Left lung (tissue), 4 donors: ENCODE measurements at regions not wholly inside any gene's neighbourhood (a gene's known extent, or its start where the extent isn't known, plus 50 kb on each side); places are given as distances from the start of the nearest gene placed in this dataset.
"Not testable (repeated sequence)": the region's sequence is repeated elsewhere in the genome, so short reads cannot be mapped to it uniquely, and the experiment has no call there.

Experiments
- ATAC-seq: fragments of 200-7000 bp; cut with Tn5 transposase; one replicate; pipeline ENCODE4 v1.9.1; 2020; ENCODE audit warnings: moderate library complexity
- DNase-seq, 4 donors: peaks; one replicate each; pipeline ENCODE4 v3.0.0-alpha.2; 2013 to 2020
- H3K27ac ChIP-seq, 2 donors: fragments of 200-600 bp; sonication (generic) in 1 of 2; one replicate each; pipeline versions ENCODE4 v1.5.0 to v1.8.0; 2020 to 2021
- H3K27me3 ChIP-seq, 2 donors: fragments of 200-600 bp; sonication (generic) in 1 of 2; one replicate each; pipeline versions ENCODE4 v1.5.0 to v1.8.0; 2020 to 2021
- H3K36me3 ChIP-seq, 2 donors: fragments of 200-600 bp; sonication (generic) in 1 of 2; one replicate each; pipeline versions ENCODE4 v1.5.0 to v1.8.0; 2020 to 2021
- H3K4me1 ChIP-seq, 2 donors: fragments of 200-600 bp; one replicate each; pipeline ENCODE4 v1.8.0; 2021
- H3K4me3 ChIP-seq, 2 donors: fragments of 200-600 bp; sonication (generic) in 1 of 2; one replicate each; pipeline versions ENCODE4 v1.5.0 to v1.8.0; 2020 to 2021; ENCODE audit warnings: mild to moderate bottlenecking in 1 of 2
- H3K9me3 ChIP-seq, 2 donors: fragments of 200-600 bp; sonication (generic) in 1 of 2; one replicate each; pipeline versions ENCODE4 v1.5.0 to v1.8.0; 2020 to 2021
- CTCF ChIP-seq, 2 donors: fragments of 200-600 bp; sonication (generic) in 1 of 2; IDR thresholded peaks; one replicate each; pipeline versions ENCODE4 v1.5.0 to v1.8.0; 2021; ENCODE audit warnings: antibody characterized with exemption in 2 of 2
- intact Hi-C, 2 donors: fragments of 100-400 bp; cut with DNase I; formaldehyde crosslinking; loops; one replicate each; pipeline versions ENCODE4 v1.11.2 to v1.14.2; 2022
- donor health status: DM: no; HTN: yes; CAD: no.
- donor health status: DM: no; HTN: no; CAD: no.

GRCh38 chr11:14587258-14587657 lies 56.3 kb upstream of the PDE3B start:
- Histone ChIP-seq H3K4me1 (peaks cover 0 to 11% of the 10 kb centered on the region in 2 donors), H3K27ac (no peak overlapping the region), H3K27me3 (no peaks in the 10 kb centered on the region), H3K36me3 (no peaks in the 10 kb centered on the region), H3K4me3 (no peak overlapping the region), H3K9me3 (no peaks in the 10 kb centered on the region)
- DNase-seq, result no peak
- ATAC-seq, result no peak
- TF ChIP-seq CTCF (IDR thresholded peaks at IDR 0.05), result no peak
- intact Hi-C loops, result no loop called here

- H3K27ac ChIP-seq, result no peak overlapping the region
- peaks cover 0 to 11% of the 10 kb centered on the region in 2 donors for H3K4me1 ChIP-seq
- no peak for TF ChIP-seq CTCF (IDR thresholded peaks at IDR 0.05)
- no peaks in the 10 kb centered on the region for H3K9me3 ChIP-seq
- no peak overlapping the region for H3K4me3 ChIP-seq
- H3K27me3 ChIP-seq, result no peaks in the 10 kb centered on the region
- DNase-seq, result no peak
- no peak for ATAC-seq
- H3K36me3 ChIP-seq, result no peaks in the 10 kb centered on the region
- intact Hi-C loops, result no loop called here
These were observed 54.9 kb upstream of the PDE3B start for GRCh38 chr11:14588681-14589080.

GRCh38 chr11:14589421-14589820 lies 54.2 kb upstream of the PDE3B start:
- Histone ChIP-seq H3K4me3 (no peak overlapping the region), H3K9me3 (no peaks in the 10 kb centered on the region), H3K36me3 (no peaks in the 10 kb centered on the region), H3K27me3 (no peaks in the 10 kb centered on the region), H3K4me1 (peaks cover 0 to 11% of the 10 kb centered on the region in 2 donors), H3K27ac (no peak overlapping the region)
- intact Hi-C loops, result no loop called here
- ATAC-seq (no peak), DNase-seq (no peak)
- no peak for TF ChIP-seq CTCF (IDR thresholded peaks at IDR 0.05)

GRCh38 chr11:14591046-14591445 lies 52.6 kb upstream of the PDE3B start:
- peaks cover 0 to 11% of the 10 kb centered on the region in 2 donors for H3K4me1 ChIP-seq
- intact Hi-C loops, DNase-seq, H3K4me3 ChIP-seq, H3K27ac ChIP-seq, H3K9me3 ChIP-seq, H3K36me3 ChIP-seq, H3K27me3 ChIP-seq, ATAC-seq: not testable (repeated sequence)

- Histone ChIP-seq H3K27me3 (no peaks in the 10 kb centered on the region), H3K27ac (no peak overlapping the region), H3K9me3 (peaks cover 0 to 3% of the 10 kb centered on the region in 2 donors), H3K4me1 (no peaks in the 10 kb centered on the region), H3K36me3 (no peaks in the 10 kb centered on the region), H3K4me3 (no peak overlapping the region)
- no peak for TF ChIP-seq CTCF (IDR thresholded peaks at IDR 0.05)
- intact Hi-C loops, result no loop called here
- no peak for DNase-seq
- no peak for ATAC-seq
These were observed 49.9 kb upstream of the PDE3B start for GRCh38 chr11:14593671-14594070.
